PC-3 (cell line): ENCODE measurements at regions not wholly inside any gene's neighbourhood (a gene's known extent, or its start where the extent isn't known, plus 50 kb on each side); places are given as distances from the start of the nearest gene placed in this dataset.

Experiments
- ATAC-seq: fragments of 200-7000 bp; cut with Tn5 transposase; 2 replicates; pipeline ENCODE4 v1.9.1; 2020; ENCODE audit warnings: mild to moderate bottlenecking, moderate library complexity
- BruUV-seq: library from RNA; stranded (reverse); fragments of 400-500 nt; replicated peaks from 2 replicates; lab custom pipeline; 2021; lab: Mats Ljungman, UMichigan
- CTCF ChIA-PET: fragments of 300-600 bp; sonication (Branson Sonifier 250); formaldehyde crosslinking; loops from one replicate; lab custom pipeline; 2022; ENCODE audit warnings: antibody characterized with exemption; lab: Charles Lee
- POLR2A ChIA-PET: fragments of 300-600 bp; sonication (Branson Sonifier 250); formaldehyde crosslinking; loops from one replicate; lab custom pipeline; 2022; ENCODE audit warnings: antibody characterized with exemption; ENCODE audit not compliant: unreplicated experiment; lab: Charles Lee
- DNase-seq: peaks from one replicate; pipeline ENCODE4 v3.0.0-alpha.2; 2015
- H2AFZ ChIP-seq: fragments of 300-600 bp; sonication (generic); 2 replicates; pipeline ENCODE4 v1.6.0; 2016; ENCODE audit warnings: antibody characterized with exemption, low read length
- H3F3A ChIP-seq: fragments of 300-600 bp; sonication (generic); one replicate; pipeline ENCODE4 v1.6.0; 2017; ENCODE audit warnings: antibody characterized with exemption, low read length, control low read depth, mild to moderate bottlenecking; ENCODE audit not compliant: unreplicated experiment
- H3K27ac ChIP-seq: fragments of 300-600 bp; sonication (generic); 2 replicates; pipeline ENCODE4 v1.5.1; 2016; ENCODE audit warnings: mild to moderate bottlenecking, low read length
- H3K27me3 ChIP-seq: fragments of 300-600 bp; sonication (generic); 2 replicates; pipeline ENCODE4 v1.6.1; 2016; ENCODE audit warnings: low read length, mixed read lengths
- H3K36me3 ChIP-seq: fragments of 300-600 bp; sonication (generic); 2 replicates; pipeline ENCODE4 v1.6.1; 2016; ENCODE audit warnings: low read depth, mixed run types, low read length, mixed read lengths
- H3K4me1 ChIP-seq: fragments of 300-600 bp; sonication (generic); 2 replicates; pipeline ENCODE4 v1.5.1; 2016; ENCODE audit warnings: low read length; ENCODE audit not compliant: insufficient read depth
- H3K4me2 ChIP-seq: fragments of 300-600 bp; sonication (generic); 2 replicates; pipeline ENCODE4 v1.6.0; 2016; ENCODE audit warnings: low read length
- H3K4me3 ChIP-seq: fragments of 300-600 bp; sonication (generic); 2 replicates; pipeline ENCODE4 v1.5.1; 2016; ENCODE audit warnings: mild to moderate bottlenecking, low read length, mixed read lengths
- H3K79me2 ChIP-seq: fragments of 300-600 bp; sonication (generic); 2 replicates; pipeline ENCODE4 v1.6.1; 2017; ENCODE audit warnings: low read length, mixed read lengths
- H3K9ac ChIP-seq: fragments of 300-600 bp; sonication (generic); 2 replicates; pipeline ENCODE4 v1.6.0; 2016; ENCODE audit warnings: mild to moderate bottlenecking, low read length
- H3K9me2 ChIP-seq: fragments of 300-600 bp; sonication (generic); replicated peaks from 2 replicates; pipeline ENCODE4 v1.6.1; 2016; ENCODE audit warnings: mixed run types, low read length, mixed read lengths
- H3K9me3 ChIP-seq: fragments of 300-600 bp; sonication (generic); 2 replicates; pipeline ENCODE4 v1.6.1; 2016; ENCODE audit warnings: low read length, mixed read lengths
- H4K20me1 ChIP-seq: fragments of 300-600 bp; sonication (generic); 2 replicates; pipeline ENCODE4 v1.6.1; 2016; ENCODE audit warnings: low read length, mixed read lengths
- EZH2 ChIP-seq: fragments of 300-600 bp; sonication (generic); IDR thresholded peaks from one replicate; pipeline ENCODE4 v1.6.1; 2017; ENCODE audit warnings: antibody characterized with exemption, mild to moderate bottlenecking, low read length; ENCODE audit not compliant: unreplicated experiment
- EZH2phosphoT487 ChIP-seq: fragments of 300-600 bp; sonication (generic); IDR thresholded peaks from 2 replicates; pipeline ENCODE4 v1.6.1; 2018; ENCODE audit warnings: mild to moderate bottlenecking, antibody characterized with exemption, low read length, borderline replicate concordance
- intact Hi-C: fragments of 100-400 bp; cut with micrococcal nuclease; formaldehyde crosslinking; loops from 2 replicates; pipeline ENCODE4 v1.9.0; 2023
- TF ChIP-seq, protein P1 (sequence below): fragments of 300-600 bp; sonication (generic); conservative IDR thresholded peaks from 2 replicates; pipeline ENCODE4 v1.5.1; 2017; ENCODE audit warnings: antibody characterized with exemption, low read depth, mild to moderate bottlenecking, low read length

DNA sequence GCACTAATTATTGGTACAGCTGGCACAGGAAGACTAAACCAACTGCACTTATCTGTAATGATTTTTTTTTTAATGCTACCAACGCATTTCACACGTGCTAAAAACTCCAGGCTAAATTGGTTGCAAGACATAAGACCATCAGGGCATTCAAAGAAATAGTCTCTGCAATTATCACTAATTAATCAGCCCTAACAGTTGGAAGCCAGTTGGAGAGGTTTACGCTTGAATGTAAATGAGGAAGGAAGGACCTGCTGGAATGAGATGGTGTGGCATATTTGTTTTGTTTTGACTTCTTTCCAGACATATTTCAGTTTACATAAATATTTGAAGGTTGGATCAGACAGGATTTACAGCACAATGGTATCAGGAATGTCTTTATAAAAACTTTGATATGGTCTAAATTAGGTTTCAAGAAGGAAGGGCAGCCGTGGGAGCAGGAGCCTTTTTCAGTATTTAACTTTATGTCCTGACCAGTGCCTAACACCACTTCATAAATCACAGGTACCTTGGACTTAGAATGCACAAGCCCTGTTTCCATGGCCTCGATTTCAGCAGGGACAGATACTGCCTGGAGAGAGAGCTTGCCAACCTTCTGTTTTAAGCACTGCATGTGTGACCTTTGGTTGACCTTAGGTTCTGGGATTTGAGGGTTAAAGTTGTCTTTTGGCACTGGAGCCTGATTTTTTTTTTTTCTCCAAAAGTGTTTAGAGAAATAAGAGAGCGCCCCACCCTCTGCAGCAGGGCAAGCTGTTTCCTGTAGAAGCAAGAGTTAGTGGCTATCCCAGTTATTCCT, 199.8 kb upstream of the MAP3K1 start:
- no peak overlapping the region for H3K4me2 ChIP-seq
- POLR2A ChIA-PET = no interaction called here
- BruUV-seq = no TSS peak

GRCh38 chr5:56612759-56613158, 202.6 kb upstream of the MAP3K1 start:
- intact Hi-C loops = no loop called here
- POLR2A ChIA-PET = no interaction called here
- no peak overlapping the region for H3K4me2 ChIP-seq

More for the DNA sequence above, 199.8 kb upstream of the MAP3K1 start:
- no peak for ATAC-seq
- no peak for DNase-seq
- H3K9me2 ChIP-seq = no peaks in the 10 kb centered on the region
- intact Hi-C loops = no loop called here
- H3K9ac ChIP-seq = no peak overlapping the region
- no peaks in the 10 kb centered on the region for H4K20me1 ChIP-seq
- H3K36me3 ChIP-seq = no peaks in the 10 kb centered on the region
- no peaks in the 10 kb centered on the region for H3K4me1 ChIP-seq
- H3K79me2 ChIP-seq = no peaks in the 10 kb centered on the region
- no peak overlapping the region for H3K4me3 ChIP-seq
- TF ChIP-seq EZH2 (no peak), EZH2phosphoT487 (no peak)
- no peaks in the 10 kb centered on the region for H3K9me3 ChIP-seq
- H3K27me3 ChIP-seq = no peaks in the 10 kb centered on the region
- H3F3A ChIP-seq = no peaks in the 10 kb centered on the region
- no peak overlapping the region for H3K27ac ChIP-seq
- no peak overlapping the region for H2AFZ ChIP-seq
- CTCF ChIA-PET = no interaction called here

GRCh38 chr5:56612353-56612752, 203.0 kb upstream of the MAP3K1 start:
- intact Hi-C loops = no loop called here
- Histone ChIP-seq H3K36me3 (no peaks in the 10 kb centered on the region), H3K79me2 (no peaks in the 10 kb centered on the region), H2AFZ (no peak overlapping the region), H3F3A (no peaks in the 10 kb centered on the region), H4K20me1 (no peaks in the 10 kb centered on the region), H3K9ac (no peak overlapping the region), H3K4me2 (no peak overlapping the region), H3K4me3 (no peak overlapping the region), H3K9me3 (no peaks in the 10 kb centered on the region), H3K27me3 (no peaks in the 10 kb centered on the region), H3K4me1 (no peaks in the 10 kb centered on the region), H3K27ac (no peak overlapping the region), H3K9me2 (no peaks in the 10 kb centered on the region)
- DNase-seq (no peak), ATAC-seq (no peak)
- TF ChIP-seq EZH2phosphoT487 (no peak), EZH2 (no peak)
- TF ChIP-seq, protein P1, sequence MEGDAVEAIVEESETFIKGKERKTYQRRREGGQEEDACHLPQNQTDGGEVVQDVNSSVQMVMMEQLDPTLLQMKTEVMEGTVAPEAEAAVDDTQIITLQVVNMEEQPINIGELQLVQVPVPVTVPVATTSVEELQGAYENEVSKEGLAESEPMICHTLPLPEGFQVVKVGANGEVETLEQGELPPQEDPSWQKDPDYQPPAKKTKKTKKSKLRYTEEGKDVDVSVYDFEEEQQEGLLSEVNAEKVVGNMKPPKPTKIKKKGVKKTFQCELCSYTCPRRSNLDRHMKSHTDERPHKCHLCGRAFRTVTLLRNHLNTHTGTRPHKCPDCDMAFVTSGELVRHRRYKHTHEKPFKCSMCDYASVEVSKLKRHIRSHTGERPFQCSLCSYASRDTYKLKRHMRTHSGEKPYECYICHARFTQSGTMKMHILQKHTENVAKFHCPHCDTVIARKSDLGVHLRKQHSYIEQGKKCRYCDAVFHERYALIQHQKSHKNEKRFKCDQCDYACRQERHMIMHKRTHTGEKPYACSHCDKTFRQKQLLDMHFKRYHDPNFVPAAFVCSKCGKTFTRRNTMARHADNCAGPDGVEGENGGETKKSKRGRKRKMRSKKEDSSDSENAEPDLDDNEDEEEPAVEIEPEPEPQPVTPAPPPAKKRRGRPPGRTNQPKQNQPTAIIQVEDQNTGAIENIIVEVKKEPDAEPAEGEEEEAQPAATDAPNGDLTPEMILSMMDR = no peak
- POLR2A ChIA-PET = no interaction called here
- no TSS peak for BruUV-seq
- CTCF ChIA-PET = no interaction called here

More at GRCh38 chr5:56612759-56613158, 202.6 kb upstream of the MAP3K1 start:
- DNase-seq = no peak
- H3K9me3 ChIP-seq = no peaks in the 10 kb centered on the region
- ATAC-seq = no peak
- no peaks in the 10 kb centered on the region for H3K79me2 ChIP-seq
- CTCF ChIA-PET = no interaction called here
- BruUV-seq = no TSS peak
- H3K36me3 ChIP-seq = no peaks in the 10 kb centered on the region
- TF ChIP-seq EZH2phosphoT487 (no peak), EZH2 (no peak)
- TF ChIP-seq, protein P1 = no peak
- no peak overlapping the region for H3K27ac ChIP-seq
- no peaks in the 10 kb centered on the region for H3F3A ChIP-seq
- no peak overlapping the region for H3K9ac ChIP-seq
- H4K20me1 ChIP-seq = no peaks in the 10 kb centered on the region
- H2AFZ ChIP-seq = no peak overlapping the region
- no peaks in the 10 kb centered on the region for H3K9me2 ChIP-seq
- H3K4me1 ChIP-seq = no peaks in the 10 kb centered on the region
- no peaks in the 10 kb centered on the region for H3K27me3 ChIP-seq
- no peak overlapping the region for H3K4me3 ChIP-seq
